ENCODE measurements at regions not wholly inside any gene's neighbourhood (a gene's known extent, or its start where the extent isn't known, plus 50 kb on each side); places are given as distances from the start of the nearest gene placed in this dataset.

DNA sequence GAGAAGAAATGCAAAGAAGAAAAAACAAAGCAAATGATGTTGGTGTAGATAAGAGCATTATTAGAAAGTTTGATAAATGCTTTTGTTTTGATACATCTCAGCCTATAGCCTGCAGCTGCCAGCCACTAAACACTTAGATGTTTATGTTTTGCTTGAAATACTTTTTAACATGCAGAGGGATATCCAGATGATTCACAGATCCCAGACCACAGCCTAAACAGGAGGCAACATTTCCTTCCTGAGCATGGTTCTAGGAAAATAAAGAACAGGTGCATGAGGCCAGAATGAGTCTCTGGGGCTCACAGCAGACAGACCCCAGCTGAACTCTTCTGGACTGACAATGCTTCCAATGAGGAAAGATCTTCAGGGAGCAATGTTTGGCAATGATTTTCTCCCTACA lies 103.7 kb upstream of the EEA1 start:
- Histone ChIP-seq H3K9me3 (ENCODE audit: control insufficient read depth, insufficient read depth, low read length) (no peaks in the 10 kb centered on the region; the same call in 1 of the 2 replicates), H2AFZ (replicated peaks; ENCODE audit: low read length, poor library complexity) (no peak overlapping the region), H3K36me3 (ENCODE audit: control insufficient read depth, insufficient read depth, low read length) (no peaks in the 10 kb centered on the region), H3K4ac (ENCODE audit: low read depth, low read length) (no peak overlapping the region), H3K79me1 (ENCODE audit: low read depth in 1 of 2, low read length in 2 of 2) (no peaks in the 10 kb centered on the region), H3K18ac (ENCODE audit: low read depth, low read length) (no peak overlapping the region), H3K4me3 (ENCODE audit: insufficient read depth, low read depth, low read length) (no peak overlapping the region), H2BK20ac (ENCODE audit: low read depth, low read length) (no peak overlapping the region), H3K9ac (ENCODE audit: low read depth, low read length) (no peak overlapping the region), H4K5ac (ENCODE audit: low read depth, low read length) (no peak overlapping the region), H2BK120ac (ENCODE audit: low read depth, low read length) (no peak overlapping the region), H3K27ac (ENCODE audit: insufficient read depth, low read length) (no peak overlapping the region), H2AK5ac (ENCODE audit: low read depth, low read length) (no peak overlapping the region), H2BK5ac (ENCODE audit: low read depth, low read length, poor library complexity, severe bottlenecking) (no peak overlapping the region), H4K8ac (ENCODE audit: low read depth in 2 of 2, low read length in 2 of 2) (no peak overlapping the region), H3K14ac (replicated peaks; ENCODE audit: low read depth, low read length) (no peak overlapping the region), H2AK9ac (replicated peaks; ENCODE audit: low read depth, low read length, poor library complexity) (no peak overlapping the region), H2BK15ac (ENCODE audit: low read depth, low read length) (no peak overlapping the region), H3K4me2 (ENCODE audit: low read depth, low read length) (no peak overlapping the region), H3K4me1 (ENCODE audit: control insufficient read depth, insufficient read depth, low read length) (no peaks in the 10 kb centered on the region), H3K27me3 (ENCODE audit: control insufficient read depth, insufficient read depth, low read length) (peaks cover 14% of the 10 kb centered on the region), H4K20me1 (ENCODE audit: insufficient read depth, low read length) (no peaks in the 10 kb centered on the region), H3K9me1 (ENCODE audit: insufficient read depth, low read length) (no peaks in the 10 kb centered on the region; the same call in 1 of the 2 replicates), H3K56ac (ENCODE audit: extremely low read depth, insufficient read depth, low read length) (no peak overlapping the region), H4K91ac (ENCODE audit: insufficient read depth, low read depth, low read length) (no peak overlapping the region), H3K23ac (ENCODE audit: low read depth, low read length) (no peak overlapping the region)
- TF ChIP-seq BHLHE40 (IDR thresholded peaks at IDR 0.05; ENCODE audit: low read depth, low read length) (no peak), MAZ (IDR thresholded peaks at IDR 0.05; ENCODE audit: borderline replicate concordance, low read depth, low read length) (no peak), FOS (IDR thresholded peaks at IDR 0.05; ENCODE audit: low read depth, low read length) (no peak), RFX5 (IDR thresholded peaks at IDR 0.05; ENCODE audit: low read depth, low read length) (no peak), SMC3 (IDR thresholded peaks at IDR 0.05; ENCODE audit: low read depth, low read length) (no peak), CHD1 (IDR thresholded peaks at IDR 0.05; ENCODE audit: low read depth, low read length) (no peak), MAFK (IDR thresholded peaks at IDR 0.05; ENCODE audit: low read depth, low read length) (no peak), POLR2A (IDR thresholded peaks at IDR 0.05; ENCODE audit: low read depth, low read length) (no peak), MXI1 (IDR thresholded peaks at IDR 0.05; ENCODE audit: borderline replicate concordance, low read depth, low read length) (no peak), NFE2L2 (IDR thresholded peaks at IDR 0.05; ENCODE audit: low read depth, low read length) (no peak), CEBPB (IDR thresholded peaks at IDR 0.05; ENCODE audit: low read depth, low read length) (no peak), RCOR1 (IDR thresholded peaks at IDR 0.05; ENCODE audit: insufficient replicate concordance, low read length) (no peak)
- TF ChIP-seq, protein P1, sequence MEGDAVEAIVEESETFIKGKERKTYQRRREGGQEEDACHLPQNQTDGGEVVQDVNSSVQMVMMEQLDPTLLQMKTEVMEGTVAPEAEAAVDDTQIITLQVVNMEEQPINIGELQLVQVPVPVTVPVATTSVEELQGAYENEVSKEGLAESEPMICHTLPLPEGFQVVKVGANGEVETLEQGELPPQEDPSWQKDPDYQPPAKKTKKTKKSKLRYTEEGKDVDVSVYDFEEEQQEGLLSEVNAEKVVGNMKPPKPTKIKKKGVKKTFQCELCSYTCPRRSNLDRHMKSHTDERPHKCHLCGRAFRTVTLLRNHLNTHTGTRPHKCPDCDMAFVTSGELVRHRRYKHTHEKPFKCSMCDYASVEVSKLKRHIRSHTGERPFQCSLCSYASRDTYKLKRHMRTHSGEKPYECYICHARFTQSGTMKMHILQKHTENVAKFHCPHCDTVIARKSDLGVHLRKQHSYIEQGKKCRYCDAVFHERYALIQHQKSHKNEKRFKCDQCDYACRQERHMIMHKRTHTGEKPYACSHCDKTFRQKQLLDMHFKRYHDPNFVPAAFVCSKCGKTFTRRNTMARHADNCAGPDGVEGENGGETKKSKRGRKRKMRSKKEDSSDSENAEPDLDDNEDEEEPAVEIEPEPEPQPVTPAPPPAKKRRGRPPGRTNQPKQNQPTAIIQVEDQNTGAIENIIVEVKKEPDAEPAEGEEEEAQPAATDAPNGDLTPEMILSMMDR (conservative IDR thresholded peaks at IDR 0.05; ENCODE audit: low read depth, low read length) = no peak
- TF ChIP-seq, protein P2, sequence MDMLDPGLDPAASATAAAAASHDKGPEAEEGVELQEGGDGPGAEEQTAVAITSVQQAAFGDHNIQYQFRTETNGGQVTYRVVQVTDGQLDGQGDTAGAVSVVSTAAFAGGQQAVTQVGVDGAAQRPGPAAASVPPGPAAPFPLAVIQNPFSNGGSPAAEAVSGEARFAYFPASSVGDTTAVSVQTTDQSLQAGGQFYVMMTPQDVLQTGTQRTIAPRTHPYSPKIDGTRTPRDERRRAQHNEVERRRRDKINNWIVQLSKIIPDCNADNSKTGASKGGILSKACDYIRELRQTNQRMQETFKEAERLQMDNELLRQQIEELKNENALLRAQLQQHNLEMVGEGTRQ (IDR thresholded peaks at IDR 0.05; ENCODE audit: low read depth, low read length) = no peak
- CTCF ChIA-PET = no interaction called here
- intact Hi-C loops (cut with micrococcal nuclease) (no loop called here), in situ Hi-C loops (cut with MboI; ENCODE audit: low sequenced_read_pairs) (no loop called here), dilution Hi-C loops (cut with HindIII; ENCODE audit: low sequenced_read_pairs, unreplicated experiment) (no loop called here)
- DNase-seq (peak; percentile 63), ATAC-seq (ENCODE audit: low read depth) (peak; percentile 51)
- POLR2A ChIA-PET (ENCODE audit: unreplicated experiment) = no interaction called here
- BruUV-seq (replicated peaks) = no TSS peak

All from IMR-90 (cell line).